NB4 (cell line): ENCODE measurements at regions not wholly inside any gene's neighbourhood (a gene's known extent, or its start where the extent isn't known, plus 50 kb on each side); places are given as distances from the start of the nearest gene placed in this dataset.

Source experiments
- POLR2A ChIP-seq: IDR thresholded peaks from 2 replicates; pipeline ENCODE4 v1.6.1; 2011; ENCODE audit warnings: mild to moderate bottlenecking; ENCODE audit not compliant: insufficient read length; ENCODE audit errors: extremely low read depth
- TF ChIP-seq, protein P1 (sequence below): IDR thresholded peaks from one replicate; pipeline ENCODE4 v1.5.1; 2012; ENCODE audit warnings: low read depth, low read length
- TF ChIP-seq, protein P2 (sequence below): IDR thresholded peaks from 2 replicates; pipeline ENCODE4 v1.6.1; 2011; ENCODE audit warnings: low read depth, low read length

DNA sequence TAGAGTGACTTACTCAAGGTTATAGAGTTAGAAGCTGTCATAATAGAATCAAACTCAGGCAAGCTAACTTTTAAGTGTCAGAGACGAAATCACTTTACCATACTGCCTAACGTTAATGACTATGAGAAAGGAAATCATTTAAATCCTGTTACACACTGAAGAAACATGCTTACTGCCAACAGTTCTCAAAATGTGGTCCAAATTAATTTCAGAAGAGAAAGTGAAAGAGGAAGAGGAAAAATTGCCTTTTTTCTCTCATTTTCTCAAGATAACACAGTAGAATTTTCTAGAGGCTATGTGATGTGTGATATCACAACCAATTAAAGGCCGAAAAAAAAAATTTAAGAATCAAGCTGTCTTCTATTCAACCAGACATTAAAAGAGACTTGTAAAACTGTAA, 1362.7 kb upstream of the CHAC2 start:
- TF ChIP-seq, protein P1, sequence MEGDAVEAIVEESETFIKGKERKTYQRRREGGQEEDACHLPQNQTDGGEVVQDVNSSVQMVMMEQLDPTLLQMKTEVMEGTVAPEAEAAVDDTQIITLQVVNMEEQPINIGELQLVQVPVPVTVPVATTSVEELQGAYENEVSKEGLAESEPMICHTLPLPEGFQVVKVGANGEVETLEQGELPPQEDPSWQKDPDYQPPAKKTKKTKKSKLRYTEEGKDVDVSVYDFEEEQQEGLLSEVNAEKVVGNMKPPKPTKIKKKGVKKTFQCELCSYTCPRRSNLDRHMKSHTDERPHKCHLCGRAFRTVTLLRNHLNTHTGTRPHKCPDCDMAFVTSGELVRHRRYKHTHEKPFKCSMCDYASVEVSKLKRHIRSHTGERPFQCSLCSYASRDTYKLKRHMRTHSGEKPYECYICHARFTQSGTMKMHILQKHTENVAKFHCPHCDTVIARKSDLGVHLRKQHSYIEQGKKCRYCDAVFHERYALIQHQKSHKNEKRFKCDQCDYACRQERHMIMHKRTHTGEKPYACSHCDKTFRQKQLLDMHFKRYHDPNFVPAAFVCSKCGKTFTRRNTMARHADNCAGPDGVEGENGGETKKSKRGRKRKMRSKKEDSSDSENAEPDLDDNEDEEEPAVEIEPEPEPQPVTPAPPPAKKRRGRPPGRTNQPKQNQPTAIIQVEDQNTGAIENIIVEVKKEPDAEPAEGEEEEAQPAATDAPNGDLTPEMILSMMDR: no peak
- TF ChIP-seq, protein P2, sequence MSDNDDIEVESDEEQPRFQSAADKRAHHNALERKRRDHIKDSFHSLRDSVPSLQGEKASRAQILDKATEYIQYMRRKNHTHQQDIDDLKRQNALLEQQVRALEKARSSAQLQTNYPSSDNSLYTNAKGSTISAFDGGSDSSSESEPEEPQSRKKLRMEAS: no peak
- no peak for TF ChIP-seq POLR2A
